Upper lobe of left lung (tissue), 6 donors: ENCODE measurements at regions not wholly inside any gene's neighbourhood (a gene's known extent, or its start where the extent isn't known, plus 50 kb on each side); places are given as distances from the start of the nearest gene placed in this dataset.

Experiments
- ATAC-seq, 2 donors: fragments of 200-7000 bp; cut with Tn5 transposase; one replicate each; pipeline ENCODE4 v1.9.1; 2022; ENCODE audit warnings: mild to moderate bottlenecking in 2 of 2, moderate library complexity in 2 of 2; ENCODE audit not compliant: low FRiP score in 2 of 2
- DNase-seq, 2 donors: peaks; one replicate each; pipeline ENCODE4 v3.0.0-alpha.2; 2019 to 2020
- H3K27ac ChIP-seq, 4 donors: fragments of 200-600 bp; sonication (generic); one replicate each; pipeline ENCODE4 v1.5.1; 2016 to 2019
- H3K27me3 ChIP-seq, 4 donors: fragments of 200-600 bp; sonication (generic); one replicate each; pipeline ENCODE4 v1.5.1; 2017 to 2019
- H3K36me3 ChIP-seq, 4 donors: fragments of 200-600 bp; sonication (generic); one replicate each; pipeline ENCODE4 v1.5.1; 2016 to 2019
- H3K4me1 ChIP-seq, 4 donors: fragments of 200-600 bp; sonication (generic); one replicate each; pipeline ENCODE4 v1.5.1; 2018 to 2019
- H3K4me3 ChIP-seq, 4 donors: fragments of 200-600 bp; sonication (generic); one replicate each; pipeline ENCODE4 v1.5.1; 2017 to 2019; ENCODE audit warnings: mild to moderate bottlenecking in 2 of 4, moderate library complexity in 1 of 4
- H3K9me3 ChIP-seq, 4 donors: fragments of 200-600 bp; sonication (generic); one replicate each; pipeline ENCODE4 v1.5.1; 2018 to 2019
- CTCF ChIP-seq, 6 experiments: fragments of 450-650 bp in 4 of 6; fragments of 200-600 bp in 2 of 6; sonication (generic) in 2 of 6; IDR thresholded peaks; one replicate each; pipeline ENCODE4 v1.5.1; 2016 to 2019; ENCODE audit warnings: antibody characterized with exemption in 6 of 6
- EP300 ChIP-seq, 4 donors: sonication (generic); formaldehyde crosslinking; IDR thresholded peaks; one replicate each; pipeline ENCODE4 v1.5.1; 2017; ENCODE audit warnings: antibody characterized with exemption in 4 of 4, control low read depth in 2 of 4
- POLR2A ChIP-seq, 4 donors: fragments of 450-650 bp; IDR thresholded peaks; one replicate each; pipeline ENCODE4 v1.5.1; 2016 to 2017; ENCODE audit warnings: antibody characterized with exemption in 4 of 4, mild to moderate bottlenecking in 2 of 4
- POLR2AphosphoS5 ChIP-seq, 2 donors: sonication (generic); formaldehyde crosslinking; IDR thresholded peaks; one replicate each; pipeline ENCODE4 v1.5.1; 2017; ENCODE audit warnings: antibody characterized with exemption in 2 of 2
- WGBS, 2 donors: methylation state at CpG; one replicate each; pipeline ENCODE4 v1.1.5; 2017 to 2018; 5-methylcytosine and 5-hydroxymethylcytosine counted together
- donor health status: DM: no; HTN: no; CAD: no; lungs with moderate emphysema.
- donor health status: DM: no; HTN: yes; CAD: no; lungs with severe emphysema.

DNA sequence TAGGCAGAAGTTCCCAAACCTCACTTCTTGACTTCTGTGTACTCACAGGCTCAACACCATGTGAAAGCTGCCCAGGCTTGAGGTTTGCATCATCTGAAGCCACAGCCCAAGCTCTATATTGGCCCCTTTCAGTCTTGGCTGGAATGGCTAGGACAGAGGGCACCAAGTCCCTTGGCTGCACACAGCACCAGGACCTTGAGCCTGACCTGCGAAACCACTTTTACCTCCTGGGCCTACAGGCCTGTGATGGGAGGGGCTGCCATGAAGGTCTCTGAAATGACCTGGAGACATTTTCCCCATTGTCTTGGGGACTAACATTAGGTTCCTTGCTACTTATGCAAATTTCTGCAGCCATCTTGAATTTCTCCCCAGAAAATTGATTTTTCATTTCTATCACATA is 288.3 kb upstream of the ZC3H12C start:
- no peak overlapping the region for H3K4me3 ChIP-seq
- no peak overlapping the region for H3K27ac ChIP-seq
- 80 to 86% methylated on average over 1 of the region's 1 CpG for WGBS, 2 donors

DNA sequence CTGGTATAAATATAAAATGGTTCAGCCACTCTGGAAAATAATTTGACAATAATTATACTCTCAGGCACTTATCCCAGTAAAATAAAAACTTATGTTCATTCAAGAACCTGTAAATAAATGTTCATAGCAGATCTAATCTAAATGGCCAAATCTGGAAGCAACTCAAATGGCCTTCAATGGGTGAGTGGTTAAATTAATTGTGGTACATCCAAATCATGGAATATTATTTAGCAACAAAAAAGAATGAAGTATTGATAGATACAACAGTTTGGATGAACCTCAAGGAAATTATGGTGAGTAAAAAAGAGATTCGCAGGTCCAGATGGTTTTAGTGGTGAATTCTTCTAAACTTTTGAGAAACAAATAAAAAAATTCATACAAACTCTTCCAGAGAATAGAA is 287.0 kb upstream of the ZC3H12C start:
- WGBS, 2 donors, result 21 to 82% methylated on average over 1 of the region's 1 CpG
- Histone ChIP-seq H3K4me1 (no peaks in the 10 kb centered on the region), H3K4me3 (no peak overlapping the region), H3K36me3 (no peaks in the 10 kb centered on the region), H3K27me3 (no peaks in the 10 kb centered on the region), H3K27ac (no peak overlapping the region), H3K9me3 (no peaks in the 10 kb centered on the region)
- no peak for ATAC-seq
- no peak for DNase-seq
- TF ChIP-seq EP300 (IDR thresholded peaks at IDR 0.05) (no peak), POLR2A (IDR thresholded peaks at IDR 0.05) (no peak), POLR2AphosphoS5 (IDR thresholded peaks at IDR 0.05) (no peak), CTCF (IDR thresholded peaks at IDR 0.05) (no peak)

More for the DNA sequence above, 288.3 kb upstream of the ZC3H12C start:
- Histone ChIP-seq H3K9me3 (no peaks in the 10 kb centered on the region), H3K27me3 (no peaks in the 10 kb centered on the region), H3K4me1 (no peaks in the 10 kb centered on the region), H3K36me3 (no peaks in the 10 kb centered on the region)
- ATAC-seq (no peak), DNase-seq (no peak)
- no peak for TF ChIP-seq EP300 (IDR thresholded peaks at IDR 0.05)
- no peak for TF ChIP-seq POLR2AphosphoS5 (IDR thresholded peaks at IDR 0.05)
- TF ChIP-seq CTCF (IDR thresholded peaks at IDR 0.05), result no peak
- no peak for TF ChIP-seq POLR2A (IDR thresholded peaks at IDR 0.05)

DNA sequence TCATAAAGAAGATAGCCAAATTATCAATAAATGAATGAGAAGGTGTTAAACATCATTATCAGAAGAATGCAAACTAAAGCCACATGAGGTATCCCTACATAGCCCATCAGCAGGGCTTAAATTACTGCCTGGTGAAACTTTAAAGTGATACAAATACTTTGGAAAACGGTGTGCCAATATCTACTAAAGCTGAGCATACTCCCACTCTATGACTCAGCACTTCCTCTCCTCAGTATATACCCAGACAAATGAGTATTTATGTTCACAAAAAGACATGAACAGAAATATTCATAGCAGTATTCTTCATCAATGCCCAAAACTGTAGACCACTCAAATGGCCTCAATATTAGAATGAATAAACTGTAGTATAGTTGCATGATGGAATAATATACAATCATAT is 284.6 kb upstream of the ZC3H12C start:
- no peaks in the 10 kb centered on the region for H3K27me3 ChIP-seq
- H3K4me1 ChIP-seq, result no peaks in the 10 kb centered on the region
- H3K4me3 ChIP-seq, result no peak overlapping the region
- no peaks in the 10 kb centered on the region for H3K9me3 ChIP-seq
- DNase-seq (no peak), ATAC-seq (no peak)
- WGBS, 2 donors, result 33 to 44% methylated on average over 1 of the region's 1 CpG
- TF ChIP-seq EP300 (IDR thresholded peaks at IDR 0.05), result no peak
- no peak for TF ChIP-seq CTCF (IDR thresholded peaks at IDR 0.05)
- no peak for TF ChIP-seq POLR2AphosphoS5 (IDR thresholded peaks at IDR 0.05)
- TF ChIP-seq POLR2A (IDR thresholded peaks at IDR 0.05), result no peak
- no peak overlapping the region for H3K27ac ChIP-seq
- H3K36me3 ChIP-seq, result no peaks in the 10 kb centered on the region

- Histone ChIP-seq H3K27me3 (no peaks in the 10 kb centered on the region), H3K9me3 (no peaks in the 10 kb centered on the region), H3K27ac (no peak overlapping the region), H3K36me3 (no peaks in the 10 kb centered on the region), H3K4me1 (no peaks in the 10 kb centered on the region), H3K4me3 (no peak overlapping the region)
- ATAC-seq (no peak), DNase-seq (no peak)
- WGBS, 2 donors, result 48 to 50% methylated on average over 2 of the region's 2 CpGs
- TF ChIP-seq EP300 (IDR thresholded peaks at IDR 0.05) (no peak), POLR2AphosphoS5 (IDR thresholded peaks at IDR 0.05) (no peak), POLR2A (IDR thresholded peaks at IDR 0.05) (no peak), CTCF (IDR thresholded peaks at IDR 0.05) (no peak)
Observed at GRCh38 chr11:109814824-109815223, 278.4 kb upstream of the ZC3H12C start.

DNA sequence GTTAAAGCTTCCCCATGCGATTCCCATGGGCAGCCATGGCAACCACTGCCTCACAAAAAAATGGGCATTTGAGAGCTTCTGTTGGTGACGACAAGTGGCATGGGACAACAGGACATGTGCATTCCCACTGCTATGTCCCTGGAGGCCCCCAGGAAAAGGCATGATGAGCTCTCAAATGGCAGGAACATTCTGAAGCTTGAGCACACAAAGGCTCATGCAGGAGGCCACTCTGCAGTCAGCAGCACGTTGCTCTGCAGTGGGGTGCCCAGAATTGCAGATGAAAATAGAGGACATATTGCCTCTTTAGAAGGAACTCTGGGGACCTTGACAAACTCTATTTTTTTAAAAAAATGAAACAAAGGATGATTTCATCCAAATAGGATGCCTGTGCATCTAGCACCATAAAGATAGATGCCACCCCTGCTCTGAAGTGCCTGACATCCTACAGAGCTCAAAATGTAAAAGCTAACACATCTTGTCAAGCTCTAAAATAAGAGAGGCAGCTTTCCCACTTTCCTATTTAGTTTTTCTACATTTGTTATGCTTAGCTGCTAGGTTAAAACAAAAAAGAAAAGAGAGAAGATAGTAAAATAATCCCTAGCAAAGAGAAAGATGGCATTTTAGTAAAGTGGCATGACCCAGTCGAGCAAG is 277.6 kb upstream of the ZC3H12C start:
- H3K27ac ChIP-seq, result no peak overlapping the region
- H3K4me3 ChIP-seq, result no peak overlapping the region
- no peak for ATAC-seq
- no peaks in the 10 kb centered on the region for H3K27me3 ChIP-seq
- TF ChIP-seq CTCF (IDR thresholded peaks at IDR 0.05) (no peak), EP300 (IDR thresholded peaks at IDR 0.05) (no peak), POLR2AphosphoS5 (IDR thresholded peaks at IDR 0.05) (no peak), POLR2A (IDR thresholded peaks at IDR 0.05) (no peak)
- DNase-seq, result no peak
- no peaks in the 10 kb centered on the region for H3K9me3 ChIP-seq
- H3K4me1 ChIP-seq, result no peaks in the 10 kb centered on the region
- H3K36me3 ChIP-seq, result no peaks in the 10 kb centered on the region
- WGBS, 2 donors, result 79 to 82% methylated on average over 4 of the region's 4 CpGs
